ENCODE measurements at regions not wholly inside any gene's neighbourhood (a gene's known extent, or its start where the extent isn't known, plus 50 kb on each side); places are given as distances from the start of the nearest gene placed in this dataset.

GRCh38 chr20:39784693-39785092, 822.5 kb downstream of the DHX35 start:
- H3K9me1 ChIP-seq (replicated peaks; ENCODE audit: control insufficient read depth, extremely low read depth, insufficient read depth, low read length), result no peaks in the 10 kb centered on the region
- no peak overlapping the region for H3K4me3 ChIP-seq (replicated peaks in 1 of 3; ENCODE audit: insufficient read depth in 1 of 3, low read depth in 1 of 3, low read length in 3 of 3)
- no peak overlapping the region for H3K9ac ChIP-seq (replicated peaks; ENCODE audit: extremely low read depth, insufficient read depth, low read length)
- BruUV-seq (replicated peaks), result no TSS peak
- ChIA-PET POLR2A (no interaction called here), CTCF (no interaction called here)
- intact Hi-C loops (cut with micrococcal nuclease) (no loop called here), dilution Hi-C loops (cut with MboI; ENCODE audit: extremely low pct_ligation_motif_present, low sequenced_read_pairs) (no loop called here)
- no peaks in the 10 kb centered on the region for H4K20me1 ChIP-seq (replicated peaks; ENCODE audit: control insufficient read depth, extremely low read depth, insufficient read depth, low read length)
- no peaks in the 10 kb centered on the region for H3K27me3 ChIP-seq (ENCODE audit: control insufficient read depth in 2 of 2, insufficient read depth in 2 of 2, low read length in 2 of 2)
- H3K27ac ChIP-seq (ENCODE audit: insufficient read depth, low read depth, low read length), result no peak overlapping the region
- no peaks in the 10 kb centered on the region for H3K9me3 ChIP-seq (replicated peaks; ENCODE audit: control insufficient read depth, insufficient read depth, low read length)
- H3K4me1 ChIP-seq (ENCODE audit: control insufficient read depth, extremely low read depth, insufficient read depth, low read length), result no peaks in the 10 kb centered on the region
- TF ChIP-seq EZH2 (IDR thresholded peaks at IDR 0.05; ENCODE audit: borderline replicate concordance, low read depth, low read length, severe bottlenecking), result no peak
- TF ChIP-seq FOS (IDR thresholded peaks at IDR 0.05; ENCODE audit: borderline replicate concordance, insufficient read depth, low read length), result no peak
- no peak for TF ChIP-seq MAX (IDR thresholded peaks at IDR 0.05; ENCODE audit: insufficient read depth, insufficient read length)
- no peak for TF ChIP-seq MYC (IDR thresholded peaks at IDR 0.05; ENCODE audit: low read depth, low read length)
- no peak for TF ChIP-seq JUN (IDR thresholded peaks at IDR 0.05; ENCODE audit: borderline replicate concordance, insufficient read depth, insufficient read length, low read depth)
- no peak for TF ChIP-seq GATA2 (IDR thresholded peaks at IDR 0.05; ENCODE audit: insufficient read depth, insufficient read length, low read depth, low read length)
- TF ChIP-seq POLR2AphosphoS5 (IDR thresholded peaks at IDR 0.05; ENCODE audit: insufficient read depth, low read depth, low read length), result no peak
- no peaks in the 10 kb centered on the region for H3K79me2 ChIP-seq (ENCODE audit: control insufficient read depth, insufficient read depth, low read length)
- FAIRE-seq (no peak), DNase-seq (ENCODE audit: low read depth, low spot score) (no peak)
- H3K4me2 ChIP-seq (ENCODE audit: insufficient read depth, low read length), result no peak overlapping the region
- H3K36me3 ChIP-seq (ENCODE audit: control insufficient read depth in 2 of 2, extremely low read depth in 1 of 2, insufficient read depth in 2 of 2, low read length in 2 of 2), result no peaks in the 10 kb centered on the region
- H2AFZ ChIP-seq (ENCODE audit: low read depth, low read length), result no peak overlapping the region

GRCh38 chr20:39778847-39779604, 816.9 kb downstream of the DHX35 start:
- no peak for DNase-seq (ENCODE audit: low read depth, low spot score)
- H3K79me2 ChIP-seq (ENCODE audit: control insufficient read depth, insufficient read depth, low read length), result no peaks in the 10 kb centered on the region
- no peaks in the 10 kb centered on the region for H3K36me3 ChIP-seq (ENCODE audit: control insufficient read depth in 2 of 2, extremely low read depth in 1 of 2, insufficient read depth in 2 of 2, low read length in 2 of 2)
- H3K4me1 ChIP-seq (ENCODE audit: control insufficient read depth, extremely low read depth, insufficient read depth, low read length), result no peaks in the 10 kb centered on the region
- no TSS peak for BruUV-seq (replicated peaks)
- intact Hi-C loops (cut with micrococcal nuclease), result no loop called here
- no peaks in the 10 kb centered on the region for H4K20me1 ChIP-seq (replicated peaks; ENCODE audit: control insufficient read depth, extremely low read depth, insufficient read depth, low read length)
- TF ChIP-seq JUN (IDR thresholded peaks at IDR 0.05; ENCODE audit: borderline replicate concordance, insufficient read depth, insufficient read length, low read depth), result no peak
- no peak for TF ChIP-seq POLR2AphosphoS5 (IDR thresholded peaks at IDR 0.05; ENCODE audit: insufficient read depth, low read depth, low read length)
- TF ChIP-seq MAX (IDR thresholded peaks at IDR 0.05; ENCODE audit: insufficient read depth, insufficient read length), result no peak
- TF ChIP-seq GATA2 (IDR thresholded peaks at IDR 0.05; ENCODE audit: insufficient read depth, insufficient read length, low read depth, low read length), result no peak
- TF ChIP-seq EZH2 (IDR thresholded peaks at IDR 0.05; ENCODE audit: borderline replicate concordance, low read depth, low read length, severe bottlenecking), result no peak
- no peak for TF ChIP-seq POLR2A (IDR thresholded peaks at IDR 0.05; ENCODE audit: low read depth, low read length)
- TF ChIP-seq FOS (IDR thresholded peaks at IDR 0.05; ENCODE audit: borderline replicate concordance, insufficient read depth, low read length), result no peak
- no peak for TF ChIP-seq MYC (IDR thresholded peaks at IDR 0.05; ENCODE audit: low read depth, low read length)
- no peak for TF ChIP-seq CTCF (IDR thresholded peaks at IDR 0.05; ENCODE audit: extremely low read depth in 1 of 2, insufficient read depth in 1 of 2, low read depth in 1 of 2, low read length in 2 of 2)
- no peak for FAIRE-seq
- H3K9ac ChIP-seq (replicated peaks; ENCODE audit: extremely low read depth, insufficient read depth, low read length), result no peak overlapping the region
- no peaks in the 10 kb centered on the region for H3K9me3 ChIP-seq (replicated peaks; ENCODE audit: control insufficient read depth, insufficient read depth, low read length)
- no peak overlapping the region for H3K4me3 ChIP-seq (replicated peaks in 1 of 3; ENCODE audit: insufficient read depth in 1 of 3, low read depth in 1 of 3, low read length in 3 of 3)
- no peak overlapping the region for H3K27ac ChIP-seq (ENCODE audit: insufficient read depth, low read depth, low read length)
- H3K4me2 ChIP-seq (ENCODE audit: insufficient read depth, low read length), result no peak overlapping the region
- H3K9me1 ChIP-seq (replicated peaks; ENCODE audit: control insufficient read depth, extremely low read depth, insufficient read depth, low read length), result no peaks in the 10 kb centered on the region
- ChIA-PET CTCF (no interaction called here), POLR2A (no interaction called here)
- dilution Hi-C loops (cut with MboI; ENCODE audit: extremely low pct_ligation_motif_present, low sequenced_read_pairs), result no loop called here
- H3K27me3 ChIP-seq (ENCODE audit: control insufficient read depth in 2 of 2, insufficient read depth in 2 of 2, low read length in 2 of 2), result no peaks in the 10 kb centered on the region
- no peak overlapping the region for H2AFZ ChIP-seq (ENCODE audit: low read depth, low read length)
